Uterus (tissue), 3 donors: ENCODE measurements at regions not wholly inside any gene's neighbourhood (a gene's known extent, or its start where the extent isn't known, plus 50 kb on each side); places are given as distances from the start of the nearest gene placed in this dataset.

Experiments used
- DNase-seq, 2 donors: peaks; one replicate each; pipeline ENCODE4 v3.0.0-alpha.2; 2019 to 2020
- H3K27ac ChIP-seq, 2 donors: fragments of 200-600 bp; sonication (generic); 1 replicate in 1 of 2; 2 replicates in 1 of 2; pipeline ENCODE4 v1.5.1; 2016 to 2018
- H3K27me3 ChIP-seq, 2 donors: fragments of 200-600 bp; sonication (generic); one replicate each; pipeline ENCODE4 v1.5.1; 2018 to 2019; ENCODE audit warnings: control low read depth in 1 of 2
- H3K36me3 ChIP-seq, 2 donors: fragments of 200-600 bp; sonication (generic); one replicate each; pipeline ENCODE4 v1.5.1; 2019; ENCODE audit warnings: control low read depth in 1 of 2
- H3K4me1 ChIP-seq, 2 donors: fragments of 200-600 bp; sonication (generic); one replicate each; pipeline ENCODE4 v1.5.1; 2018 to 2019; ENCODE audit warnings: control low read depth in 1 of 2
- H3K4me3 ChIP-seq, 2 donors: fragments of 200-600 bp; sonication (generic); 1 replicate in 1 of 2; 2 replicates in 1 of 2; pipeline ENCODE4 v1.5.1; 2018 to 2019; ENCODE audit warnings: mild to moderate bottlenecking in 1 of 2
- H3K9me3 ChIP-seq, 2 donors: fragments of 200-600 bp; sonication (generic); one replicate each; pipeline ENCODE4 v1.5.1; 2019; ENCODE audit warnings: control low read depth in 1 of 2
- POLR2A ChIP-seq, 2 donors: fragments of 450-650 bp; IDR thresholded peaks; one replicate each; pipeline ENCODE4 v1.6.1; 2016; ENCODE audit warnings: antibody characterized with exemption in 2 of 2, mild to moderate bottlenecking in 1 of 2, moderate library complexity in 1 of 2
- intact Hi-C: fragments of 100-400 bp; cut with DNase I; formaldehyde crosslinking; loops from one replicate; pipeline ENCODE4 v1.15.1; 2023; ENCODE audit warnings: low total_unique reads
- TF ChIP-seq, protein P1 (sequence below), 4 experiments: fragments of 200-600 bp in 2 of 4; fragments of 450-650 bp in 2 of 4; sonication (generic) in 2 of 4; IDR thresholded peaks; one replicate each; pipeline ENCODE4 v1.5.1; 2016 to 2019; ENCODE audit warnings: antibody characterized with exemption in 4 of 4, mild to moderate bottlenecking in 2 of 4, moderate library complexity in 1 of 4
- donor health status: DM: yes; HTN: yes; CAD: no.

DNA sequence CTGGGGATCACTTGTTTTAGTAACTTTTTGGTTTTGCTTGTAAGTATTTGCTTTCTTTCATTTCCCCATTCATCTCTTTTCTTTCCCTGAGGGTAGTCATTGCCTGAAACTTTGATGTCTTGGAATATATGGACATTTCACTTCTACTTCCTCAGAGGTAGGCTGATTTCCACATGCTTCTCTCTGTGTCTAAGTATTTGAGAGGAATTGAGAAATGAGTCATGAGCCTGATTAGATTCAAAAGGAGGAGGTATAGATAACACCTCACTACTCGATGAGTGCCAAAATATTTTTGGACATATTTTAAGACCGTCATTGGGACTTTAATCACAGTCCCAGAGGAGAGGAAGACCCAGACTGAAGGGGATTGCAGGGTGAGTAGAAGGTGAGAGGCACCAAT, 480.1 kb upstream of the SGO1 start:
- Histone ChIP-seq H3K27ac (no peak overlapping the region), H3K4me3 (no peak overlapping the region), H3K27me3 (no peaks in the 10 kb centered on the region), H3K4me1 (no peaks in the 10 kb centered on the region), H3K9me3 (no peaks in the 10 kb centered on the region), H3K36me3 (no peaks in the 10 kb centered on the region)
- intact Hi-C loops, result no loop called here
- TF ChIP-seq, protein P1, sequence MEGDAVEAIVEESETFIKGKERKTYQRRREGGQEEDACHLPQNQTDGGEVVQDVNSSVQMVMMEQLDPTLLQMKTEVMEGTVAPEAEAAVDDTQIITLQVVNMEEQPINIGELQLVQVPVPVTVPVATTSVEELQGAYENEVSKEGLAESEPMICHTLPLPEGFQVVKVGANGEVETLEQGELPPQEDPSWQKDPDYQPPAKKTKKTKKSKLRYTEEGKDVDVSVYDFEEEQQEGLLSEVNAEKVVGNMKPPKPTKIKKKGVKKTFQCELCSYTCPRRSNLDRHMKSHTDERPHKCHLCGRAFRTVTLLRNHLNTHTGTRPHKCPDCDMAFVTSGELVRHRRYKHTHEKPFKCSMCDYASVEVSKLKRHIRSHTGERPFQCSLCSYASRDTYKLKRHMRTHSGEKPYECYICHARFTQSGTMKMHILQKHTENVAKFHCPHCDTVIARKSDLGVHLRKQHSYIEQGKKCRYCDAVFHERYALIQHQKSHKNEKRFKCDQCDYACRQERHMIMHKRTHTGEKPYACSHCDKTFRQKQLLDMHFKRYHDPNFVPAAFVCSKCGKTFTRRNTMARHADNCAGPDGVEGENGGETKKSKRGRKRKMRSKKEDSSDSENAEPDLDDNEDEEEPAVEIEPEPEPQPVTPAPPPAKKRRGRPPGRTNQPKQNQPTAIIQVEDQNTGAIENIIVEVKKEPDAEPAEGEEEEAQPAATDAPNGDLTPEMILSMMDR (IDR thresholded peaks at IDR 0.05), result no peak
- TF ChIP-seq POLR2A (IDR thresholded peaks at IDR 0.05), result no peak
- no peak for DNase-seq

DNA sequence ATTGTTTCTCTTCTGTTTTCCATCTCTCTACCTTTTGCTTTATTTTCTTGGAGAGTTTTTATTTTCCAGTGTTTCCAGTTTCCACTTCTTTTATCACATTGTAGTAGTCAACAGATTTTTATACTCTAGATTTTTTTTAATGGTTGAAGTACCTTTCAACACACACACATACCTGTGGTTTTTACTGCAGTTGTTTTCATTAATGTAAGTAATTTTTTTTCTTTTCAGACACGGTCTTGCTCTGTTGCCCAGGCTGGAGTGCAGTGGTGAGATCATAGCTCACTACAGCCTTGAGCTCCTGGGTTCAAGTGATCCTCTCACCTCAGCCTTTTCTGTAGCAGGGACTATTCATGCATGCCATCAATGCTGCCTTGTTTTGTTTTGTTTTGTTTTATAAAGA, 472.5 kb upstream of the SGO1 start:
- H3K27ac ChIP-seq, result no peak overlapping the region
- TF ChIP-seq, protein P1 (IDR thresholded peaks at IDR 0.05), result no peak
- no peak for TF ChIP-seq POLR2A (IDR thresholded peaks at IDR 0.05)
- DNase-seq, result no peak
- no peaks in the 10 kb centered on the region for H3K36me3 ChIP-seq
- intact Hi-C loops, result no loop called here
- H3K4me1 ChIP-seq, result no peaks in the 10 kb centered on the region
- no peaks in the 10 kb centered on the region for H3K9me3 ChIP-seq
- H3K4me3 ChIP-seq, result no peak overlapping the region
- no peaks in the 10 kb centered on the region for H3K27me3 ChIP-seq

DNA sequence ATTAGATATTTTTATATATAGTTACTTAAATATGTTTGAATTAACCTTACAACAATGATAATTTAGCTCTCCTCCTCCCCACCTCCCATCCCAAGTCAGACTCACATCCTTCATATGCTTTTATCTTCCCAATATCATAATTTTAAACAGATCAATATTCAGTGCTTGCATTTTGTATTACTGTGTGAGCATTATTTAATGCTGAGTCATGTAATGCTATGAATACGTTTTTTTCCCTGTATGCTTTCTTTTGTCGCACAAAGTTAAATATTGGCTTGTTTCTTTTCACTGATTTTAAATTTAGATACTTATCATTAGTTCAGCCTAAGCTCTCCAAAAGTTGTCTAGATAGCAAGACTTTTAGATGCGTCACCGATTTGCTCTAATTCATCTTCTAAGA, 471.6 kb upstream of the SGO1 start:
- no peaks in the 10 kb centered on the region for H3K4me1 ChIP-seq
- intact Hi-C loops, result no loop called here
- H3K4me3 ChIP-seq, result no peak overlapping the region
- H3K27me3 ChIP-seq, result no peaks in the 10 kb centered on the region
- H3K27ac ChIP-seq, result no peak overlapping the region
- DNase-seq, result no peak
- TF ChIP-seq, protein P1 (IDR thresholded peaks at IDR 0.05), result no peak
- TF ChIP-seq POLR2A (IDR thresholded peaks at IDR 0.05), result no peak
- no peaks in the 10 kb centered on the region for H3K9me3 ChIP-seq
- no peaks in the 10 kb centered on the region for H3K36me3 ChIP-seq

DNA sequence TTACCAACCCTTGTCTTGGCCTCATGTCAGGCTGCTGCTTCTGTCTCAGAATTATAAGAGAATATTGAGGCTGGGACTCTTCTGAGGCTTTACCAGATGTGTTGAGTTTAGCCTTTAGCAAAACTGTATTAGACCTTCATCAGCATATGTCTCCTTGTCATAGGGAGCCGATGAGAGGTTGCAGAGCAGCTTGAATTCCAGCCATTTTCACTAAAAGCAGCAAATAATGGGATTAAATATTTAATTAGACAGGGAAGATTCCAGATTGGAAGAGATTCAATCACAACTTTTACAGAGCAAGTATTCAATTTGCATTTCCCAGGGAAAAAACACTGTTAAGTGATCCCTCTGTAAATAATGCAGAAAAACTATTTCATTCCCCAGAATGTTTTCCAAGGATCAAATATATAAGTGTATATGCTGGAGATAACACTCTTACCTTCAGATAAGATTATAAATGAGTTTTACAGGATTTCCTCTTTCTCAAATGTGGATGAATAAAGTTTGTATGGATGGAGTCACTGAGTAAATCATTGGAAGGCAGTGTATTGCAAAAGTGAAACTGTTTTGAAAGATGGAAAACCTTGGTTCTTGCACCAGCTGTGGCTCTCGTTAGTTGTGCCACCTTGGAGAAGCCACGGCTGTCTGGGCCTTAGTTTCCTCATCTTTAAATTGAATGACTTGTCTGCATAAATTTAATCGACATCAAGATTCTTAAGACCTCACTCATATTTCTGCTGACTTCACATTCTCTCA, 466.4 kb upstream of the SGO1 start:
- no peak for TF ChIP-seq POLR2A (IDR thresholded peaks at IDR 0.05)
- TF ChIP-seq, protein P1 (IDR thresholded peaks at IDR 0.05), result no peak
- H3K9me3 ChIP-seq, result no peaks in the 10 kb centered on the region
- no peak overlapping the region for H3K4me3 ChIP-seq
- no peak for DNase-seq
- intact Hi-C loops, result no loop called here
- H3K4me1 ChIP-seq, result no peaks in the 10 kb centered on the region
- no peak overlapping the region for H3K27ac ChIP-seq
- H3K36me3 ChIP-seq, result no peaks in the 10 kb centered on the region
- H3K27me3 ChIP-seq, result no peaks in the 10 kb centered on the region

DNA sequence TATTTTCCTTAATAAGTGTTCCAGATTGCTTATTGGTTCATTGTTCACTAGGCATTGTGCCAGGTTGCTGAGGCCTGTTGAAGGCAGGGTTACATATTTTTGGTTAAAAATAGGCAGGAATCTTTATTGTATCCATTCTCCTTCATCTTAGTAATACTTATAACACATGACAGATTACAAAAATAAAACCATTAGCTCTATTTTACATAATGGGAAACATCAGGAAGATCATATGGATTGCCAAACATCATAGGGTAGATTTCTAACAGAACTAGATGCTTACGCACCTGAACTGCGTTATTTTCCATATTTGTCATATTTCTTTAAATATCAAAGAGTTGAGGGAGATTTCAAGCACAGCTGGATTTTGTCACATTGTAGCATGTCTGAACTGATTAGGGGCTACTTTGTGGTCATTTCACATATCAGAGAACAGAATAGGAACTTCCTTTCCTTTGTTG, 462.9 kb upstream of the SGO1 start:
- DNase-seq, result no peak
- Histone ChIP-seq H3K4me1 (no peaks in the 10 kb centered on the region), H3K36me3 (no peaks in the 10 kb centered on the region), H3K4me3 (no peak overlapping the region), H3K27ac (no peak overlapping the region), H3K9me3 (no peaks in the 10 kb centered on the region), H3K27me3 (no peaks in the 10 kb centered on the region)
- intact Hi-C loops, result no loop called here
- TF ChIP-seq, protein P1 (IDR thresholded peaks at IDR 0.05), result no peak
- TF ChIP-seq POLR2A (IDR thresholded peaks at IDR 0.05), result no peak
